HepG2 (cell line): ENCODE measurements at regions not wholly inside any gene's neighbourhood (a gene's known extent, or its start where the extent isn't known, plus 50 kb on each side); places are given as distances from the start of the nearest gene placed in this dataset.

ENCODE experiments used
- BCLAF1 ChIP-seq: fragments of 450-650 bp; IDR thresholded peaks from 2 replicates; pipeline ENCODE4 v1.6.1; 2017; ENCODE audit warnings: mild to moderate bottlenecking
- HMGXB3 ChIP-seq: sonication (generic); formaldehyde crosslinking; IDR thresholded peaks from 2 replicates; pipeline ENCODE4 v1.4.0; 2020; ENCODE audit warnings: missing genetic modification reagents, borderline replicate concordance
- ZNF512B ChIP-seq: sonication (generic); formaldehyde crosslinking; IDR thresholded peaks from 2 replicates; pipeline ENCODE4 v1.5.1; 2020; ENCODE audit warnings: missing genetic modification reagents, mild to moderate bottlenecking, borderline replicate concordance

DNA sequence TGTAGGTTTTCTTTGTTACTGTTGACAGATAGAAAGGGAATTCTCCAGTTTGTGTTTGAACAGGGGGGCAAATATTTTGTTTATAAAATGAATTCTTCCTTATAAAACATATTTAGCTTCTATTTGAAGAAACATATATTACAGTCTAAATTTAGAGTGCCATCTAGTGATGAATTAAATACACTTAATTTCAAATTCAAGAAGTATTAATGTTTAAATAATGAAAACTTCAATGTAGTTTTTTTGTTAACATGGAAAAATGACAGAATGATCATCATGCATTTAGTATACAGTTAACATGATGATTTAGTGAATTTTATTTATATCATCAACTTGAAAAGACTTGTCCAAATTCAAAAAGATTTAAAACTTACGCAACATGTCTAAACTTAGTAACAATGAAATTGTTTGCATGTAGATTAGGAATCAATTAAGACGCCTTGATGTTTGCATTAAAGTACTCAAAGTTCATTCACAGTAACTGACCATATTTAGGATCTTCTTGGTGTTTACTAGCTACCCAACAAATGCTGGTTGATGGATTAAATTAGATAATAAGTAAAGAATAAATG is 765.9 kb upstream of the SLITRK1 start (continued):
- TF ChIP-seq BCLAF1 (no peak), ZNF512B (CRISPR knock-in tag) (no peak), HMGXB3 (CRISPR knock-in tag) (no peak)
